GM13976 (cell line): ENCODE measurements at regions not wholly inside any gene's neighbourhood (a gene's known extent, or its start where the extent isn't known, plus 50 kb on each side); places are given as distances from the start of the nearest gene placed in this dataset.

Source experiments
- DNase-seq: peaks from one replicate; pipeline ENCODE4 v3.0.0; 2012; ENCODE audit warnings: low spot score
- CTCF ChIP-seq: IDR thresholded peaks from 2 replicates; pipeline ENCODE4 v1.5.1; 2012; ENCODE audit warnings: borderline replicate concordance, mild to moderate bottlenecking; ENCODE audit not compliant: insufficient read depth; ENCODE audit errors: extremely low read depth, missing control alignments, control extremely low read depth
- in situ Hi-C: fragments of 300-500 bp; cut with MboI; formaldehyde crosslinking; loops from one replicate; pipeline ENCODE4 v1.12.0; 2022; ENCODE audit warnings: low sequenced_read_pairs, mixed read lengths, inconsistent platforms; ENCODE audit not compliant: unreplicated experiment

- DNase-seq: no peak
- in situ Hi-C loops: no loop called here
- no peak for TF ChIP-seq CTCF
These were observed 515.2 kb downstream of the EIPR1 start for GRCh38 chr2:2862386-2862785.

GRCh38 chr2:2861666-2862240 lies 515.9 kb downstream of the EIPR1 start:
- no peak for DNase-seq
- TF ChIP-seq CTCF: no peak
- in situ Hi-C loops: no loop called here

- DNase-seq: no peak
- in situ Hi-C loops: no loop called here
- no peak for TF ChIP-seq CTCF
These were observed 516.9 kb downstream of the EIPR1 start for GRCh38 chr2:2860589-2861300.

GRCh38 chr2:2859732-2860131 lies 517.9 kb downstream of the EIPR1 start:
- no peak for TF ChIP-seq CTCF
- no peak for DNase-seq
- in situ Hi-C loops: no loop called here

GRCh38 chr2:2859164-2859563 lies 518.5 kb downstream of the EIPR1 start:
- no peak for DNase-seq
- no peak for TF ChIP-seq CTCF
- in situ Hi-C loops: no loop called here

- in situ Hi-C loops: no loop called here
- no peak for DNase-seq
- TF ChIP-seq CTCF: no peak
These were observed 520.7 kb downstream of the EIPR1 start for GRCh38 chr2:2856723-2857415.

GRCh38 chr2:2855297-2855696 lies 522.3 kb downstream of the EIPR1 start:
- DNase-seq: no peak
- in situ Hi-C loops: no loop called here
- no peak for TF ChIP-seq CTCF
